ENCODE measurements at regions not wholly inside any gene's neighbourhood (a gene's known extent, or its start where the extent isn't known, plus 50 kb on each side); places are given as distances from the start of the nearest gene placed in this dataset.

- 8% methylated on average over 2 of the region's 3 CpGs; no CpG with 5 or more reads in 1 of the 2 experiments for WGBS, 2 experiments (ENCODE audit: extremely low coverage in 2 of 2, insufficient read length in 1 of 2)
- ChIA-PET CTCF (no interaction called here), POLR2A (ENCODE audit: unreplicated experiment) (no interaction called here)
- Histone ChIP-seq H2AFZ (replicated peaks; ENCODE audit: low read length, poor library complexity) (no peak overlapping the region), H4K8ac (ENCODE audit: low read depth in 2 of 2, low read length in 2 of 2) (no peak overlapping the region), H4K5ac (ENCODE audit: low read depth, low read length) (no peak overlapping the region), H4K20me1 (ENCODE audit: insufficient read depth, low read length) (no peaks in the 10 kb centered on the region), H2BK120ac (ENCODE audit: low read depth, low read length) (no peak overlapping the region), H3K36me3 (ENCODE audit: control insufficient read depth, insufficient read depth, low read length) (no peaks in the 10 kb centered on the region), H3K9me1 (ENCODE audit: insufficient read depth, low read length) (no peaks in the 10 kb centered on the region), H3K4me1 (ENCODE audit: control insufficient read depth, insufficient read depth, low read length) (no peaks in the 10 kb centered on the region), H3K27ac (ENCODE audit: insufficient read depth, low read length) (no peak overlapping the region), H4K91ac (ENCODE audit: insufficient read depth, low read depth, low read length) (no peak overlapping the region), H2BK20ac (ENCODE audit: low read depth, low read length) (no peak overlapping the region), H3K18ac (ENCODE audit: low read depth, low read length) (no peak overlapping the region), H3K56ac (ENCODE audit: extremely low read depth, insufficient read depth, low read length) (no peak overlapping the region), H3K14ac (replicated peaks; ENCODE audit: low read depth, low read length) (no peak overlapping the region), H3K27me3 (ENCODE audit: control insufficient read depth, insufficient read depth, low read length) (no peaks in the 10 kb centered on the region), H3K23ac (ENCODE audit: low read depth, low read length) (no peak overlapping the region), H3K4me3 (ENCODE audit: insufficient read depth, low read depth, low read length) (no peak overlapping the region), H3K9ac (ENCODE audit: low read depth, low read length) (no peak overlapping the region), H3K4me2 (ENCODE audit: low read depth, low read length) (no peak overlapping the region), H3K4ac (ENCODE audit: low read depth, low read length) (no peak overlapping the region), H2AK9ac (replicated peaks; ENCODE audit: low read depth, low read length, poor library complexity) (no peak overlapping the region), H2BK15ac (ENCODE audit: low read depth, low read length) (no peak overlapping the region), H3K79me1 (ENCODE audit: low read depth in 1 of 2, low read length in 2 of 2) (no peaks in the 10 kb centered on the region), H3K9me3 (ENCODE audit: control insufficient read depth, insufficient read depth, low read length) (peaks cover 6% of the 10 kb centered on the region), H2AK5ac (ENCODE audit: low read depth, low read length) (no peak overlapping the region), H2BK5ac (ENCODE audit: low read depth, low read length, poor library complexity, severe bottlenecking) (no peak overlapping the region)
- intact Hi-C loops (cut with micrococcal nuclease) = no loop called here
- dilution Hi-C loops (cut with HindIII; ENCODE audit: low sequenced_read_pairs, unreplicated experiment) = no loop called here
- no peak for TF ChIP-seq POLR2A (IDR thresholded peaks at IDR 0.05; ENCODE audit: low read depth, low read length)
- TF ChIP-seq ELK1 (IDR thresholded peaks at IDR 0.05; ENCODE audit: borderline replicate concordance, low read depth, low read length) = no peak
- no peak for TF ChIP-seq CEBPB (IDR thresholded peaks at IDR 0.05; ENCODE audit: low read depth, low read length)
- TF ChIP-seq FOS (IDR thresholded peaks at IDR 0.05; ENCODE audit: low read depth, low read length) = no peak
- TF ChIP-seq CTCF (conservative IDR thresholded peaks at IDR 0.05; ENCODE audit: low read depth, low read length) = no peak
- TF ChIP-seq RCOR1 (IDR thresholded peaks at IDR 0.05; ENCODE audit: insufficient replicate concordance, low read length) = no peak
- TF ChIP-seq MAZ (IDR thresholded peaks at IDR 0.05; ENCODE audit: borderline replicate concordance, low read depth, low read length) = no peak
- no peak for TF ChIP-seq USF2 (IDR thresholded peaks at IDR 0.05; ENCODE audit: low read depth, low read length)
- TF ChIP-seq CHD1 (IDR thresholded peaks at IDR 0.05; ENCODE audit: low read depth, low read length) = no peak
- TF ChIP-seq NFE2L2 (IDR thresholded peaks at IDR 0.05; ENCODE audit: low read depth, low read length) = no peak
- TF ChIP-seq MXI1 (IDR thresholded peaks at IDR 0.05; ENCODE audit: borderline replicate concordance, low read depth, low read length) = no peak
- no TSS peak for BruUV-seq (replicated peaks)
- in situ Hi-C loops (cut with MboI; ENCODE audit: low sequenced_read_pairs) = no loop called here
- ATAC-seq (ENCODE audit: low read depth) = no peak
- DNase-seq = no peak
These were observed 469.0 kb upstream of the PRKX start for GRCh38 chrX:4182408-4182806.

Measured in IMR-90 (cell line).